ENCODE measurements at regions not wholly inside any gene's neighbourhood (a gene's known extent, or its start where the extent isn't known, plus 50 kb on each side); places are given as distances from the start of the nearest gene placed in this dataset.

- TF ChIP-seq, protein P1, sequence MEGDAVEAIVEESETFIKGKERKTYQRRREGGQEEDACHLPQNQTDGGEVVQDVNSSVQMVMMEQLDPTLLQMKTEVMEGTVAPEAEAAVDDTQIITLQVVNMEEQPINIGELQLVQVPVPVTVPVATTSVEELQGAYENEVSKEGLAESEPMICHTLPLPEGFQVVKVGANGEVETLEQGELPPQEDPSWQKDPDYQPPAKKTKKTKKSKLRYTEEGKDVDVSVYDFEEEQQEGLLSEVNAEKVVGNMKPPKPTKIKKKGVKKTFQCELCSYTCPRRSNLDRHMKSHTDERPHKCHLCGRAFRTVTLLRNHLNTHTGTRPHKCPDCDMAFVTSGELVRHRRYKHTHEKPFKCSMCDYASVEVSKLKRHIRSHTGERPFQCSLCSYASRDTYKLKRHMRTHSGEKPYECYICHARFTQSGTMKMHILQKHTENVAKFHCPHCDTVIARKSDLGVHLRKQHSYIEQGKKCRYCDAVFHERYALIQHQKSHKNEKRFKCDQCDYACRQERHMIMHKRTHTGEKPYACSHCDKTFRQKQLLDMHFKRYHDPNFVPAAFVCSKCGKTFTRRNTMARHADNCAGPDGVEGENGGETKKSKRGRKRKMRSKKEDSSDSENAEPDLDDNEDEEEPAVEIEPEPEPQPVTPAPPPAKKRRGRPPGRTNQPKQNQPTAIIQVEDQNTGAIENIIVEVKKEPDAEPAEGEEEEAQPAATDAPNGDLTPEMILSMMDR (IDR thresholded peaks at IDR 0.05; ENCODE audit: insufficient read depth, low read depth, low read length) = no peak
- no peak for TF ChIP-seq EZH2 (IDR thresholded peaks at IDR 0.05; ENCODE audit: insufficient read depth, low read length)
Observed at GRCh38 chr15:62579842-62580241, 414.8 kb upstream of the C2CD4B start.
